GM12892 (cell line): ENCODE measurements at regions not wholly inside any gene's neighbourhood (a gene's known extent, or its start where the extent isn't known, plus 50 kb on each side); places are given as distances from the start of the nearest gene placed in this dataset.

ENCODE experiments used
- DNase-seq: peaks from one replicate; pipeline ENCODE4 v3.0.0; 2011; ENCODE audit not compliant: insufficient read length
- FAIRE-seq: peaks from 2 replicates; lab custom pipeline; 2011; peaks lifted over from hg19 to GRCh38; lab: Jason Lieb, UNC
- POLR2A ChIP-seq: IDR thresholded peaks from 2 replicates; pipeline ENCODE4 v1.6.1; 2011; ENCODE audit warnings: low read depth, low read length, control low read depth
- POLR2AphosphoS5 ChIP-seq: IDR thresholded peaks from 2 replicates; pipeline ENCODE4 v1.6.1; 2011; ENCODE audit warnings: low read depth, low read length, control low read depth
- TAF1 ChIP-seq: IDR thresholded peaks from 2 replicates; pipeline ENCODE4 v1.6.1; 2011; ENCODE audit warnings: low read depth, mild to moderate bottlenecking, control low read depth, low read length, borderline replicate concordance

GRCh38 chr12:13609894-13610679 lies 371.3 kb downstream of the GRIN2B start:
- no peak for TF ChIP-seq TAF1
- no peak for TF ChIP-seq POLR2AphosphoS5
- TF ChIP-seq POLR2A: no peak
- DNase-seq (no peak), FAIRE-seq (no peak)

- TF ChIP-seq TAF1 (no peak), POLR2AphosphoS5 (no peak), POLR2A (no peak)
- DNase-seq (no peak), FAIRE-seq (no peak)
These were observed 375.1 kb downstream of the GRIN2B start for GRCh38 chr12:13606290-13606689.

- no peak for DNase-seq
- TF ChIP-seq TAF1: no peak
- TF ChIP-seq POLR2AphosphoS5: no peak
- no peak for TF ChIP-seq POLR2A
- FAIRE-seq: no peak
These were observed 377.4 kb downstream of the GRIN2B start for GRCh38 chr12:13603953-13604352.

- TF ChIP-seq TAF1: no peak
- TF ChIP-seq POLR2AphosphoS5: no peak
- no peak for TF ChIP-seq POLR2A
- FAIRE-seq: no peak
These were observed 379.2 kb downstream of the GRIN2B start for GRCh38 chr12:13602172-13602571.

GRCh38 chr12:13599176-13599575 lies 382.2 kb downstream of the GRIN2B start:
- no peak for FAIRE-seq
- TF ChIP-seq POLR2AphosphoS5 (no peak), TAF1 (no peak), POLR2A (no peak)
- DNase-seq: no peak

More at GRCh38 chr12:13602172-13602571, 379.2 kb downstream of the GRIN2B start:
- no peak for DNase-seq

- DNase-seq (no peak), FAIRE-seq (no peak)
- TF ChIP-seq POLR2A: no peak
- no peak for TF ChIP-seq POLR2AphosphoS5
- TF ChIP-seq TAF1: no peak
These were observed 383.6 kb downstream of the GRIN2B start for GRCh38 chr12:13597837-13598236.

- DNase-seq (no peak), FAIRE-seq (no peak)
- no peak for TF ChIP-seq POLR2A
- TF ChIP-seq TAF1: no peak
- no peak for TF ChIP-seq POLR2AphosphoS5
These were observed 384.2 kb downstream of the GRIN2B start for GRCh38 chr12:13597166-13597565.

GRCh38 chr12:13596714-13597113 lies 384.7 kb downstream of the GRIN2B start:
- TF ChIP-seq POLR2AphosphoS5 (no peak), POLR2A (no peak), TAF1 (no peak)
- no peak for FAIRE-seq
- no peak for DNase-seq

- FAIRE-seq (no peak), DNase-seq (no peak)
- TF ChIP-seq POLR2AphosphoS5: no peak
- no peak for TF ChIP-seq TAF1
- TF ChIP-seq POLR2A: no peak
These were observed 385.6 kb downstream of the GRIN2B start for GRCh38 chr12:13595536-13596443.

GRCh38 chr12:13594731-13595514 lies 386.5 kb downstream of the GRIN2B start:
- FAIRE-seq (no peak), DNase-seq (no peak)
- TF ChIP-seq TAF1 (no peak), POLR2A (no peak), POLR2AphosphoS5 (no peak)
